ENCODE measurements at regions not wholly inside any gene's neighbourhood (a gene's known extent, or its start where the extent isn't known, plus 50 kb on each side); places are given as distances from the start of the nearest gene placed in this dataset.

DNA sequence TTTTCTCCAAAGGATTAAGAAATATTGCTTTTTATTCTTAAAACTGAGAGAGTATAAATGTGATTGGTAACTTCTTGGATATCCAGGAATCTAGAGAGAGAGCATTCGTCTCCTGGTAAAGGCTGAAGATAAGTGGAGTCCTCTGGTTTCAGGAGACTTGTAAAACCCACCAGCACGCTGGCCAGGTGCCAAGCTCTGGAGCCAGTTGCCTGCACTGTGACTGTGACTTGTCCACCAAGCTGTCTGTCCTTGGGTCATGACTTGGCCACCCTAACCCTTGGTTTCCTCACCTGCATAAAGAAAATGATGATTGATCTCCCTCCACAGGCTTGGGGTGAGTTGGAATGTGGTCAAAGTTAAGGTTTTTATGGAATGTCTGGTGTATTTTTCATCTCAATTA is 185.4 kb upstream of the NCKAP5 start:
- intact Hi-C loops (cut with DNase I) = no loop called here

DNA sequence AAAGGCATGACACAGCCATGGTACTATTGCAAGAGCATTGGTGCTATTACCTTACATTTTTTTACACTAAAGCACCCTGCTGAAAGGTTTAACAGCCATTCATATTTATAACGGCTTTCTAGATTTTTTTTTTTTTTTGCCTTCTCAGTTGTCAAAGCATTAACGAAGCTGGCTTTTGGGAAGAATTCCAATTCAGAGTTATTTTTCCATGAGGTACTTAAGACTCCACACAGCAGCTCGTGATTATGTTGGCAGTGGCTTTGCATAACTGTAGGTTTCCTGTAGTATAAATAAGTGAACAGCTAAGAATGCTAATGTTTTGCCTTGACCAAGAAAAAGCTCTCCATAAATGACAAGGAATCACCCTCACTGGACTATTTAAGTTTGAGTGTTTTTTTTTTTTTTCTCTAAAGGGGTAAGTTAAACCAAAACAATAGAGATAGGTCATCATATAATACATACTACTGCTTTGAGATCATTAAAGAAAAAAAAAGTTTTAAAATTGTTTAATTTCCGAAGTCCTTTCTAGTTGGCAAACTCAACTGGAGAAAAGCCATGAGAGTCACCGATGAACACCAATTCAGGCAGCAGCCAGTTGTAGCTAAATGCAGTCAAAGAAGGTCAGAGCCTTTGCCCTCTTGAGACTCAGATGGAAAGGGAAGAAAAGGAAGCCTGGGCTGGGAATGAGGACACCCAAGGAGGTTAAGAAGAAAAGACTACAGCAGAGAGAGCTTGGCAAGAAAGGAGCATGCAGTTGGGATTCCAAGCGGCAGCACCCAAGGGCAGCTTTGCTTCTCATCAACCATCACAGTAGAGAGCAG is 187.4 kb upstream of the NCKAP5 start:
- DNase-seq (ENCODE audit: low spot score) = no peak
- intact Hi-C loops (cut with DNase I) = no loop called here

More for the DNA sequence above, 185.4 kb upstream of the NCKAP5 start:
- DNase-seq (ENCODE audit: low spot score) = no peak

DNA sequence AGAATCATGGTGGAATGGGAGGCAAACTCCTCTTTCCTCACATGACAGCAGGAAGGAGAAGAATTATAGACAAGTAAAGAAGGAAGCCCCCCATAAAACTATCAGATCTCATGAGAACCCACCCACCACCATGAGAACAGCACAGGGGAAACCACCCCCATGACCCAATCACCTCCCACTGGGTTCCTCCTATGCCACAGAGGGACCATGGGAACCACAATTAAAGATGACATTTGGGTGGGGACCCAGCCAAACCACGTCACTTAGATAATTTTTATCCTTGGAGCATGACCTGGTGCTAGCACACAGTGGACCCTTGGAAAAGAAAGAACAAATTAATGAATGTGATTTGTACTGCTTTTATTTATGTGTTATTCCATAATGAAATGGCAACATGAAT is 188.6 kb upstream of the NCKAP5 start:
- intact Hi-C loops (cut with DNase I) = no loop called here
- no peak for DNase-seq (ENCODE audit: low spot score)

- intact Hi-C loops (cut with DNase I) = loop anchor here (10.0 kb wide), 1 partner anchor 346 kb away; no protein-coding TSS in a partner anchor
- DNase-seq (ENCODE audit: low spot score) = no peak
Measured at GRCh38 chr2:133760376-133760775, 192.1 kb upstream of the NCKAP5 start.

GRCh38 chr2:133765658-133766057 is 197.4 kb upstream of the NCKAP5 start:
- no peak for DNase-seq (ENCODE audit: low spot score)
- intact Hi-C loops (cut with DNase I) = loop anchor here (5.0 to 10.0 kb wide), 4 partner anchors 88 to 351 kb away; partner anchors contain the start of gene NCKAP5

GRCh38 chr2:133766164-133766832 is 198.0 kb upstream of the NCKAP5 start:
- no peak for DNase-seq (ENCODE audit: low spot score)
- intact Hi-C loops (cut with DNase I) = loop anchor here (5.0 to 10.0 kb wide), 4 partner anchors 89 to 351 kb away; partner anchors contain the start of gene NCKAP5

DNA sequence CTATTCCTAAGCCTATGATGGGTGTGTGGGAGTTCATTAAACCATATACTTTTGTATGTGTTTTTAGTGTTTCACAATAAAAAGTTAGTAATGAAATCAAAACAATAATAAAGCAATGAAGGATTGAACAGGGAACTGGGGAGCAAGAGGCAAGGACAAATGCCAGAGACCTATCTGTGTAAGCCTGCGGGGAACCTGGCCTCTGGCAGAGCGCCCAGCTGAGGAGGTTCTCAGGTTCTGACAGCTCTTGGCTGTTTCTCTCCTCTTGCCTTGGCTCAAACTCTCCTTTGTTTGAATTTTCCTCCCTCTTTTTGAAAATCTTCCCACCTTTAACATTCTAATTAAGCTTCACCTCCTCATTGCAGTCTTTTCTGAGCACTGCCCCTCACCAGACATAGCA is 200.0 kb upstream of the NCKAP5 start:
- intact Hi-C loops (cut with DNase I) = loop anchor here (5.0 to 10.0 kb wide), 4 partner anchors 91 to 353 kb away; partner anchors contain the start of gene NCKAP5

DNA sequence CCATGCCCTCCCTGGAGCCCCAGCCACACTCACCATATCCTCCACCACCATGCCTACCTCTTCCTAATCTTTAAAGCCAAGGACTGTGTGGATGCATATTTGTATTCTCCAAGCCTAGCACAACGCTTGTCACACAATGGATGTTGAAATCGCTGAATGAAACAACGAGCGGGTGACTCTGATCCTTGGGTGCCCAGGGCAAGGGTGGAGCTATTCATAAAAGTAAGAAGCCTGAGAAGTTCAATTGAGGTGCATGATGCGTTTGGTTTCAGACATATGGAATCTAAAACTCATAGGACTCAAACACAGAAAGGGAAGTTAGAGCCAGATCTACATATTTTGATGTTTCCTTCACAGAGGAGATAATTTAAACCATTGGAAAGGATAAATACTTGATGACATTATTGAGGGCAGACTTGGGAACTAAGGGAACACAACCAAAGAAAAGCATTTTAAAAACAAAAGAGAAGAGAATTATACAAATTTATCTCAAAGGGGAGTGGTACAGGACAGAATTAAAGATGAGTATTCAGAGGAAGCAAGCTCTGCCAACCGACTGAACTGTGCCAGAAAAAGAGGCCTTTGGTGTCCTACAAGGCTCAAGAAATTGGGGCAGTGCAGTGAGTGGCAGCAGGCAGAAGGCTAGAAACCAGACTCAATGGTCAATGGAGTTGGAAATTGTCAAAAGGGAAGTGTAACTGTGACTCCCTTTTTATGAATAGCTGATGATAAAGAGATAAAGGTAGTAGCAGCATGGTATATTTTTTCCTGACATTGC is 200.6 kb upstream of the NCKAP5 start:
- no peak for DNase-seq (ENCODE audit: low spot score)
- intact Hi-C loops (cut with DNase I) = loop anchor here (5.0 to 10.0 kb wide), 4 partner anchors 92 to 354 kb away; partner anchors contain the start of gene NCKAP5

More for the DNA sequence above, 200.0 kb upstream of the NCKAP5 start:
- DNase-seq (ENCODE audit: low spot score) = no peak

DNA sequence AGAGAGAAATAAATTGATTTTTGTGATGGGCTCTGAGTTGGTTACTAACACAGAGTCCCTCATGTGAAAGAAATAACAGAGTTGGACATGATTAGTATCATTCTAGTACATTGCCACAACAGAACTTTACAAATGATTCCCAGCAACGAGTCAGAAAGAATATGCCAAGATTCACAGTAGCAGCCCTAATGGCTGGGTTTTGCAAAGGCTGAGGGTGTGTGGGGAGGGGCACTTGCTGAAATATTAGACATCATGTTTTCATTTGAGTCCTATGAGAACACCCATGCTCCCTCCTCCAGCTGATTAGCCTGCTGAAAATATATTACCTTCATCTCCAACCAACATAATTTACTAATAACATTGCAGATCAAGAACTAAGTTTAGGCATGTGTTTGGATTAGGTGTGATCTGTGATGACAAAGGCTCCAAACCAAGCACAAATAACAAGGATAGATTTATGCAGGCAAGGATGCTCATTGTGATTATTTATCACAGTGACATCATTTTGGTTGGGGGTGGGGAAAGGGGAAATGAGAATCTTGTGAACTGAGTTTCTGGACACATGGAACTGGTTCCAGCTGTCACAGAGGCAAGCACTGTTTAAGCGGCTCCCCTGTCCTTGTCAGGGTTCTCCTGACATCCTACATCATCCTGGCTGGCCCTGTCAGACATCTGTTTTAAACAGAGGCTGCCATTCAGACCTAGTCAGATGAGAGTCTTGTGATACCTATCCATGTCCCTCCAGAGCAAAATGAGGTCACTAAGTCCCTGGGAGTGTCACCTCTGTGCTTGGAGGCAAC is 205.8 kb upstream of the NCKAP5 start:
- intact Hi-C loops (cut with DNase I) = no loop called here
- DNase-seq (ENCODE audit: low spot score) = no peak

DNA sequence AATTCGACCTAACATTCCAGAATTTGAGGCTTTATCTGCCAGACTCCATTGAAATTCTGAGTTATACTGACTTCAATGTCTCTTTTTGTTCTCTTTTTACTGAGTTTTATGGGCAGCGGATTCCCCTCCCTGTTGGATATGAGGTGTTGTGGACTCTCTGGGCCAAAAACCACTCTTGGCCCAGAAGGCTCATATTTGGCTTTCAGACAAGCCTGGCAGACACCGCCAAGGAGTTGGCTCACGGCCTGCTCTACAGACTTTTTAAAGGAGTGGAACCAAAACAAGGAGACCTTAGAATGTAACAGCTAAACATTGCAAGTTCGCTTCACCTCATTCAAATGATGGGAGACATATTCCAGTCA is 206.4 kb upstream of the NCKAP5 start:
- no peak for DNase-seq (ENCODE audit: low spot score)
- intact Hi-C loops (cut with DNase I) = no loop called here

GRCh38 chr2:133776936-133777573 is 208.8 kb upstream of the NCKAP5 start:
- intact Hi-C loops (cut with DNase I) = no loop called here
- no peak for DNase-seq (ENCODE audit: low spot score)

DNA sequence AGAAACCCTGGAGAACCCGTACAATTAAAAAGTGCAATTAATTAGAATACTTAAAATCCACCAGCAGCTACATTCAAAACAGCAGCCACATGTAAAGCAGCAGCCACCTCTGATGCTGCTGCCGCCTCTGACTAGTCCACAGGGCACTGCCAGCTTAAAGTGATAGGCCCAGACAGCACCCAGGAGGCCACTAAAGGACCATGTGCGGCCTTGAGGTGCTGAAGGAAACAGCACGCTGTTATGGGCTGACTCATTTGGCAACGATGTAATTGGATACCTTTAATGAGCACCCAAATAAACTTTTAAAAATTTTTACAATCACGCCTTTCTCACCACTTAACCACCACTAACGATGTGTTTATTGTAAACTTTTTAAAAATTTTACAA is 209.3 kb upstream of the NCKAP5 start:
- intact Hi-C loops (cut with DNase I) = no loop called here
- DNase-seq (ENCODE audit: low spot score) = no peak

GRCh38 chr2:133780099-133780996 is 212.1 kb upstream of the NCKAP5 start:
- DNase-seq (ENCODE audit: low spot score) = no peak
- intact Hi-C loops (cut with DNase I) = loop anchor here (5.0 kb wide), 1 partner anchor 518 kb away; no protein-coding TSS in a partner anchor

DNA sequence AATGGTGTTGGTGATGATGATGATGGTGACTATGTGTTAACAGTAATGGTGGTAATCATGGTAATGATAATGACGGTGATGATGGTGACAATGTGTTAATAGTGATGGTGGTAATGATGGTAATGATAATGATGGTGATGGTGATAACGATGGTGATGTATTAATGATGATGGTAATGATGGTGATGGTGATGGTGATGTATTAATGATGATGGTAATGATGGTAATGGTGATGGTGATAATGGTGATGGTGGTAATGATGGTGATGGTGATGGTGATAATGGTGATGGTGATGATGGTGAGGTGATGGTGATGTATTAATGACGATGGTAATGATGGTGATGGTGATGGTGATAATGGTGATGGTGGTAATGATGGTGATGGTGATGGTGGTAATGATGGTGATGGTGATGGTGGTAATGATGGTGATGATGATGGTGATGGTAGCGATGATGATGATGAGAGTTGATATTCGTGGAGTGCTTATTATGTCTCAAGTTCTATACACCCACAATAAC is 212.8 kb upstream of the NCKAP5 start:
- intact Hi-C loops (cut with DNase I) = loop anchor here (5.0 kb wide), 1 partner anchor 519 kb away; no protein-coding TSS in a partner anchor
- DNase-seq (ENCODE audit: low spot score) = no peak

GRCh38 chr2:133787207-133787606 is 218.9 kb upstream of the NCKAP5 start:
- no peak for DNase-seq (ENCODE audit: low spot score)
- intact Hi-C loops (cut with DNase I) = no loop called here

DNA sequence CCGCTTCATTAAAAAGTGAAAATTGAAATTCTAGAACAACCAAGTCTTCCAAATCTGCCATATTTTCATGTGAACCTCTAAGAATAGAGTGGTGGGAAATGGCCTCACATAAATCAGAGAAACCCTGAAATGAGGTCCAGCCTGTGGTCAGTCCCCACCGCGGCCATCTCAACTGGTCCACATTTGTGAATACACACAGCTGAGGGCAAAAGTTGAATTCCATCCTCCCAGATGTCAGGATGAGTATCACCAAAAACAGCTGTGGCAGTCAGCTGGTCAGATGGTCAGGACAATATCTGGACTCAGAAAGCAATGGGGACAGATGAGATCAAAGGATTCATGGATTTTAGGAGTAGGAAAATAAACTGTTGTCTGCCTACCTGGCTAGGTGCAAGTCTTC is 219.4 kb upstream of the NCKAP5 start:
- intact Hi-C loops (cut with DNase I) = no loop called here
- no peak for DNase-seq (ENCODE audit: low spot score)

GRCh38 chr2:133788386-133788785 is 220.1 kb upstream of the NCKAP5 start:
- intact Hi-C loops (cut with DNase I) = no loop called here
- no peak for DNase-seq (ENCODE audit: low spot score)

Measured in cardiac septum (tissue), 1 donor.